ENCODE measurements at regions not wholly inside any gene's neighbourhood (a gene's known extent, or its start where the extent isn't known, plus 50 kb on each side); places are given as distances from the start of the nearest gene placed in this dataset.

GRCh38 chr12:88934163-88934747 is 354.0 kb upstream of the KITLG start (continued):
- no peak for TF ChIP-seq CTCF (IDR thresholded peaks at IDR 0.05)

- Histone ChIP-seq H3K4me1 (0 out of 3 replicates have a peak, but pooled peaks cover 5% of the 10 kb centered on the region), H3K9me3 (no peaks in the 10 kb centered on the region), H3K27ac (no peak overlapping the region), H3K4me2 (no peak overlapping the region), H3K4me3 (no peak overlapping the region)
- DNase-seq (ENCODE audit: low read depth in 1 of 2, low spot score in 1 of 2), result no peak
- TF ChIP-seq POLR2A (IDR thresholded peaks at IDR 0.05; ENCODE audit: low read length), result no peak
- no peak for TF ChIP-seq USF2 (IDR thresholded peaks at IDR 0.05)
- no peak for TF ChIP-seq ZNF302 (CRISPR knock-in tag; IDR thresholded peaks at IDR 0.05)
- TF ChIP-seq EP300 (IDR thresholded peaks at IDR 0.05), result no peak
- no peak for TF ChIP-seq MAZ (IDR thresholded peaks at IDR 0.05; ENCODE audit: borderline replicate concordance, low read depth, low read length)
- TF ChIP-seq ATOH8 (CRISPR knock-in tag; IDR thresholded peaks at IDR 0.05; ENCODE audit: low read depth), result no peak
- TF ChIP-seq FOXS1 (CRISPR knock-in tag; IDR thresholded peaks at IDR 0.05), result no peak
- TF ChIP-seq RFX5 (IDR thresholded peaks at IDR 0.05), result no peak
- TF ChIP-seq MAX (IDR thresholded peaks at IDR 0.05), result no peak
- no peak for FAIRE-seq
- ATAC-seq, result no peak
- ChIA-PET CTCF (interaction anchor here (0.6 kb wide), 2 partner anchors 13 to 899 kb away, joined by 3 to 4 read pairs; no protein-coding TSS in a partner anchor), POLR2A (no interaction called here)
- 76% methylated on average over 2 of the region's 2 CpGs for WGBS (ENCODE audit: missing lambda C conversion rate)
These were observed 352.2 kb upstream of the KITLG start for GRCh38 chr12:88932457-88932856.

GRCh38 chr12:88931598-88931997 is 351.3 kb upstream of the KITLG start:
- no peak for ATAC-seq
- no peak for FAIRE-seq
- no peaks in the 10 kb centered on the region for H3K9me3 ChIP-seq
- POLR2A ChIA-PET, result no interaction called here
- CTCF ChIA-PET, result interaction anchor here (0.8 kb wide), 1 partner anchor 58 kb away, joined by 3 read pairs; no protein-coding TSS in a partner anchor
- TF ChIP-seq TFCP2L1 (CRISPR knock-in tag; IDR thresholded peaks at IDR 0.05), result no peak
- no peak for TF ChIP-seq HMGXB4 (CRISPR knock-in tag; IDR thresholded peaks at IDR 0.05; ENCODE audit: borderline replicate concordance)
- no peak for TF ChIP-seq RCOR1 (IDR thresholded peaks at IDR 0.05; ENCODE audit: low read depth, low read length)
- TF ChIP-seq ZSCAN20 (CRISPR knock-in tag; IDR thresholded peaks at IDR 0.05), result no peak
- no peak for TF ChIP-seq RAD21 (conservative IDR thresholded peaks at IDR 0.05 in 1 of 2, IDR thresholded peaks at IDR 0.05 in 1 of 2)
- no peak for TF ChIP-seq POLR2AphosphoS2 (conservative IDR thresholded peaks at IDR 0.05; ENCODE audit: low read length)
- no peak for TF ChIP-seq ATOH8 (CRISPR knock-in tag; IDR thresholded peaks at IDR 0.05; ENCODE audit: low read depth)
- TF ChIP-seq ESRRA (IDR thresholded peaks at IDR 0.05; ENCODE audit: borderline replicate concordance, low read length), result no peak
- no peak for TF ChIP-seq PHF8 (IDR thresholded peaks at IDR 0.05; ENCODE audit: borderline replicate concordance, low read depth)
- no peak for TF ChIP-seq ZC3H11A (IDR thresholded peaks at IDR 0.05)
- no peak for TF ChIP-seq MAX (IDR thresholded peaks at IDR 0.05)
- TF ChIP-seq EHMT2 (IDR thresholded peaks at IDR 0.05; ENCODE audit: low read depth), result no peak
- TF ChIP-seq FOSL2 (IDR thresholded peaks at IDR 0.05), result no peak
- no peak for TF ChIP-seq FOSL2 (CRISPR knock-in tag; IDR thresholded peaks at IDR 0.05)
- no peak for TF ChIP-seq USF2 (IDR thresholded peaks at IDR 0.05)
- no peak for TF ChIP-seq NPAS2 (CRISPR knock-in tag; IDR thresholded peaks at IDR 0.05; ENCODE audit: borderline replicate concordance)
- TF ChIP-seq SREBF2 (IDR thresholded peaks at IDR 0.05), result no peak
- H3K27ac ChIP-seq, result no peak overlapping the region
- DNase-seq (ENCODE audit: low read depth in 1 of 2, low spot score in 1 of 2), result no peak
- peaks cover 9% of the 10 kb centered on the region for H3K4me1 ChIP-seq
- H3K4me2 ChIP-seq, result 0 out of 3 replicates have a peak overlapping the region, but pooled peaks have one; percentile 5
- H3K4me3 ChIP-seq, result no peak overlapping the region
- 40% methylated on average over 3 of the region's 3 CpGs for WGBS (ENCODE audit: missing lambda C conversion rate)
